Neural crest cell (in vitro differentiated cells): ENCODE measurements at regions not wholly inside any gene's neighbourhood (a gene's known extent, or its start where the extent isn't known, plus 50 kb on each side); places are given as distances from the start of the nearest gene placed in this dataset.

Experiments
- DNase-seq: peaks from one replicate; pipeline ENCODE4 v3.0.0; 2021; ENCODE audit warnings: low read depth, mixed read lengths, low spot score
- H3K27ac Mint-ChIP-seq: one replicate; pipeline ENCODE4 v1.8.0; 2021; ENCODE audit warnings: mild to moderate bottlenecking, mixed read lengths; ENCODE audit not compliant: unreplicated experiment
- H3K27me3 Mint-ChIP-seq: 2 replicates; pipeline ENCODE4 v1.8.0; 2021; ENCODE audit warnings: low read depth, mild to moderate bottlenecking, mixed read lengths
- H3K36me3 Mint-ChIP-seq: 2 replicates; pipeline ENCODE4 v1.8.0; 2021; ENCODE audit warnings: low read depth, mild to moderate bottlenecking, mixed read lengths
- H3K4me1 Mint-ChIP-seq: 2 replicates; pipeline ENCODE4 v1.8.0; 2021; ENCODE audit warnings: mixed read lengths
- H3K4me3 Mint-ChIP-seq: one replicate; pipeline ENCODE4 v1.8.0; 2021; ENCODE audit warnings: mild to moderate bottlenecking, mixed read lengths
- H3K9me3 Mint-ChIP-seq: 2 replicates; pipeline ENCODE4 v1.8.0; 2021; ENCODE audit warnings: mixed read lengths
- TF ChIP-seq, protein P1 (sequence below): fragments of 200-600 bp; sonication (generic); conservative IDR thresholded peaks from 2 replicates; pipeline ENCODE4 v1.5.0; 2021; ENCODE audit warnings: antibody characterized with exemption, mild to moderate bottlenecking

- Mint-ChIP-seq H3K4me1 (no peaks in the 10 kb centered on the region), H3K27ac (no peak overlapping the region), H3K36me3 (no peaks in the 10 kb centered on the region), H3K9me3 (no peaks in the 10 kb centered on the region), H3K4me3 (no peak overlapping the region), H3K27me3 (peaks cover 12% of the 10 kb centered on the region)
- TF ChIP-seq, protein P1, sequence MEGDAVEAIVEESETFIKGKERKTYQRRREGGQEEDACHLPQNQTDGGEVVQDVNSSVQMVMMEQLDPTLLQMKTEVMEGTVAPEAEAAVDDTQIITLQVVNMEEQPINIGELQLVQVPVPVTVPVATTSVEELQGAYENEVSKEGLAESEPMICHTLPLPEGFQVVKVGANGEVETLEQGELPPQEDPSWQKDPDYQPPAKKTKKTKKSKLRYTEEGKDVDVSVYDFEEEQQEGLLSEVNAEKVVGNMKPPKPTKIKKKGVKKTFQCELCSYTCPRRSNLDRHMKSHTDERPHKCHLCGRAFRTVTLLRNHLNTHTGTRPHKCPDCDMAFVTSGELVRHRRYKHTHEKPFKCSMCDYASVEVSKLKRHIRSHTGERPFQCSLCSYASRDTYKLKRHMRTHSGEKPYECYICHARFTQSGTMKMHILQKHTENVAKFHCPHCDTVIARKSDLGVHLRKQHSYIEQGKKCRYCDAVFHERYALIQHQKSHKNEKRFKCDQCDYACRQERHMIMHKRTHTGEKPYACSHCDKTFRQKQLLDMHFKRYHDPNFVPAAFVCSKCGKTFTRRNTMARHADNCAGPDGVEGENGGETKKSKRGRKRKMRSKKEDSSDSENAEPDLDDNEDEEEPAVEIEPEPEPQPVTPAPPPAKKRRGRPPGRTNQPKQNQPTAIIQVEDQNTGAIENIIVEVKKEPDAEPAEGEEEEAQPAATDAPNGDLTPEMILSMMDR, result no peak
- no peak for DNase-seq
Observed at GRCh38 chr10:1980459-1980858, 243.1 kb upstream of the ADARB2 start.

DNA sequence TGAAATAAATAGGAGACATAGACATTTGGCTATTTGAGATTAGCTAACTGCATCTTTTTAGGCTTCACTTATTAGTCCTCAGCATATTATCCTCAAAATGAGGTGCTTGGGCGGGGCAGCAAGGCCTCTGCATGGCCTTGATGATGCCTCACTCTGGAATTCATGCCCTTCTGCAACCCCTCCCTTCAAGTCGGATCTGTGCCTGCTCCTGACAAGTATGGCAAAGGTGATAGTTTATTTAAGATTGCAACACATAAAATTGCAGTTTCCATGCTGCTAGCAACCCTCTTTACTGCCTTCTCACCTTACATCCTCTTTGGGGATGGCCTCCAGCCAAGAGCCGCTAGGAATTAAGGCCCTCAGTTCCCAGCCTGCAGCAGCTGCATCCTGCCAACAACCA is 241.3 kb upstream of the ADARB2 start:
- no peaks in the 10 kb centered on the region for H3K9me3 Mint-ChIP-seq
- DNase-seq, result no peak
- no peak overlapping the region for H3K4me3 Mint-ChIP-seq
- no peaks in the 10 kb centered on the region for H3K36me3 Mint-ChIP-seq
- no peak overlapping the region for H3K27ac Mint-ChIP-seq
- H3K27me3 Mint-ChIP-seq, result peaks cover 12% of the 10 kb centered on the region
- H3K4me1 Mint-ChIP-seq, result no peaks in the 10 kb centered on the region
- TF ChIP-seq, protein P1, result no peak

GRCh38 chr10:1977461-1977860 is 240.1 kb upstream of the ADARB2 start:
- Mint-ChIP-seq H3K4me3 (no peak overlapping the region), H3K9me3 (no peaks in the 10 kb centered on the region), H3K4me1 (no peaks in the 10 kb centered on the region), H3K27me3 (peaks cover 12% of the 10 kb centered on the region), H3K36me3 (no peaks in the 10 kb centered on the region), H3K27ac (no peak overlapping the region)
- TF ChIP-seq, protein P1, result no peak
- DNase-seq, result no peak

DNA sequence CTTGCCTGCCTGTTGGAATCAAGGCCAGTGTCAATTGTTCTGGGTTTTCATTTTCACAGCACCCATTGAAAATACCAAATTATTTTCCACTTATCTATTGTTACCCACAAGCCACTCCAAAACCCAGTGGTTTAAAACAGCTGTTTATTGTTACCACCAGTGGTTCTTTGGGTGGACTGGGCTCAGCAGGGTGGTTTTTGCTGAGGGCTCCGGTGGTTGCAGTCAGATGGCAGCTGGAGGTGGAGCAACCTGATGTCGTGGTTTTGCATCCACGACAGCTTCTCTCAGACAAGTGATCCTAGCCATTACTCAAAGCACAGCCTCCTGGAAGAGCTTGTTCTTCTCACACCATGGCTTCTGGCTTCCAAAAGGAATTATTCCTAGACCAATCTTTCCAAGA is 235.1 kb upstream of the ADARB2 start:
- Mint-ChIP-seq H3K9me3 (no peaks in the 10 kb centered on the region), H3K4me1 (no peaks in the 10 kb centered on the region), H3K4me3 (no peak overlapping the region), H3K27ac (no peak overlapping the region), H3K36me3 (no peaks in the 10 kb centered on the region), H3K27me3 (no peaks in the 10 kb centered on the region)
- DNase-seq, result no peak
- TF ChIP-seq, protein P1, result no peak

DNA sequence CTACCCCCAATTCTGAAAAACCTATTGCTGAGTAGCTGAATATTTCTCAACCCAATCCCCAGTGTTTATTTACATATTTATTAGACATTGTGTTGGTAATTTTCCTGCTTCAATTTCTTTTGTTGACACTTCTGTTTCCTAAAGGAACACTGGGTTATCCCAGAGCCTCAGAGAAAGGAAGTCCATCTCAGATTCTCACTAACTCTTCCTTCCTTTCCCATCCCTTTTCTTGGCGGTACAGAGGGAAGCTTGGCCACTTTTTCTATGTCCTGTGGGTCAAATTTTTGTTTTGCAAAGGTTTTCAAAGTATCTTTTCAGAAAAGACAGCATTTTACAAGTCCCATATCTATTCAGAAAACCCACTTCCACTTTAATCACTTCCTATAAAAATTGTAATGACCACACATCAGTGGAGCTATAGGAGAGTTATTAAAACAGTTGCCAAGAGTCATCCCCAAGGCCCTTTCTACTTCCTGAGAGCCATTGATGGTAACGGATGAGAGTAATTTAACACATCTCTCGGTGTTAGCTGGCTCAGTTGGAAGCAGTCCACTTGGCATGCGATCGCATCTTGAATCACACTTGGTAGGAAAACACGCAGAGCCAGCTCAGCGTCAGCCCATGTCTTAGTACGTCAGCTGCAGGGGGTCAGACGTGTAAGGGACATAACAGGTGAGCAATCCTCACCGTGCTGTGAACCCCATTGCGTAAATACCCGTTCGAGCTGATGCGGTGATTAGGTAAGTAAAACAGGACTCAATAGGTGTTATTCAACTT is 231.1 kb upstream of the ADARB2 start:
- DNase-seq, result no peak
- no peak overlapping the region for H3K27ac Mint-ChIP-seq
- H3K36me3 Mint-ChIP-seq, result no peaks in the 10 kb centered on the region
- no peaks in the 10 kb centered on the region for H3K27me3 Mint-ChIP-seq
- no peaks in the 10 kb centered on the region for H3K9me3 Mint-ChIP-seq
- H3K4me3 Mint-ChIP-seq, result no peak overlapping the region
- TF ChIP-seq, protein P1, result no peak
- no peaks in the 10 kb centered on the region for H3K4me1 Mint-ChIP-seq
